OCI-LY3 (cell line): ENCODE measurements at regions not wholly inside any gene's neighbourhood (a gene's known extent, or its start where the extent isn't known, plus 50 kb on each side); places are given as distances from the start of the nearest gene placed in this dataset.

Experiments
- CTCF ChIP-seq: fragments of 200-600, 300-600 bp; sonication (generic); IDR thresholded peaks from 2 replicates; pipeline ENCODE4 v1.5.1; 2014; ENCODE audit warnings: antibody characterized with exemption, low read length, low read depth
- EZH2phosphoT487 ChIP-seq: fragments of 200-600 bp; shearing (Covaris generic); IDR thresholded peaks from 2 replicates; pipeline ENCODE4 v1.6.1; 2018; ENCODE audit warnings: antibody characterized with exemption, mixed run types, low read depth

GRCh38 chr12:115002434-115002833, 318.5 kb upstream of the TBX3 start:
- TF ChIP-seq CTCF (no peak), EZH2phosphoT487 (no peak)
